ENCODE measurements at regions not wholly inside any gene's neighbourhood (a gene's known extent, or its start where the extent isn't known, plus 50 kb on each side); places are given as distances from the start of the nearest gene placed in this dataset.

DNA sequence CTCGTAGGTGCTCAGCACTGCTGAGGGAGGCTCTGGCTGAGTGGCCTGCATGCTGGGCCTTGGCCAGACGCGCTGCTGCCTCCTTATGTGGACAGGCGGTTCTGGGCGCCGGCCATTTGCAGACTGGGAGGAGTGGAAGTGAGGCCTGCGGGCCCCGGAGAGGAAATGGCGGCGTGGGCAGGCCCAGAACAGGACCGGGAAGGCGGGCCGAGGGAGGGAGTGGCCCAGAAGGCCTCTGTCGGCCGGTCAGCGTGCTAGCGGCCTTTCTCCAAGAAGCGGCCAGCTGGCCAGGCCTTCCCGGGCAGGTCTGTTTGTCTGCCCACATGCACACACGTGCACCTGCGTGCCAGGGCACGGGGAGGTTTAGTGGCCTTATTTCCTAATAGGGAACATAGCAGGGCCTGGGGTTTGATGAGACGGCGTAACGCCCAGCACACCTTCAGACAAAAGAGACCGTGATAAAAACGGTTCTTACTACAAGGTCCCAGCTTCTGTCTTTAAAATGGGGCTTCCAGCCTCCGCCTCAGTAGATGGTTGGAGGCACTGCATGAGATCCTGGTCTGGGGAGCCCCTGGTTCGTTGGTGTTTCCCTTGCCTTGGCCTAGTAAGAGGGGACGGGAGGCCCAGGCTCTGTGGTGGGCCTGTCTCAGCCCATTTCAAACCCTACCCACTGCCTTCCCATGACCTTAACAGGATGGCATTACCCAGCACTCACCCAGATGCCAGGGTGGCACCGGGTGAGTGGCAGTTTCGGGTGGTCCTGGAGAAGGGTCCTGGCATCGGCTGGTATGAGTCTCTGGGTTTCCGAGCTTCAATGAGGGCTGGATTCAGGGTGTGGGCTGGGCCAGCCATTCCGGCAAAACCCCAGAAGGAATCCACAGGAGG is 65.1 kb upstream of the PPARA start:
- BruUV-seq (replicated peaks): no TSS peak
- Histone ChIP-seq H3K9me3 (ENCODE audit: control insufficient read depth, insufficient read depth, low read length) (no peaks in the 10 kb centered on the region), H3K36me3 (ENCODE audit: control insufficient read depth, insufficient read depth, low read length) (peaks cover 41% of the 10 kb centered on the region), H4K8ac (ENCODE audit: low read depth in 2 of 2, low read length in 2 of 2) (peak overlapping the region in 1 of 2 experiments; percentile 32; a peak in 1 of 4 replicates), H2BK120ac (ENCODE audit: low read depth, low read length) (no peak overlapping the region), H4K5ac (ENCODE audit: low read depth, low read length) (no peak overlapping the region), H3K4me3 (ENCODE audit: insufficient read depth, low read depth, low read length) (no peak overlapping the region), H2AK5ac (ENCODE audit: low read depth, low read length) (no peak overlapping the region; the same call in 1 of the 2 replicates), H3K18ac (ENCODE audit: low read depth, low read length) (no peak overlapping the region), H3K56ac (ENCODE audit: extremely low read depth, insufficient read depth, low read length) (no peak overlapping the region), H4K20me1 (ENCODE audit: insufficient read depth, low read length) (peaks cover 45% of the 10 kb centered on the region), H3K23ac (ENCODE audit: low read depth, low read length) (no peak overlapping the region), H2BK5ac (ENCODE audit: low read depth, low read length, poor library complexity, severe bottlenecking) (no peak overlapping the region), H2AFZ (replicated peaks; ENCODE audit: low read length, poor library complexity) (no peak overlapping the region), H3K4me1 (ENCODE audit: control insufficient read depth, insufficient read depth, low read length) (peaks cover 45% of the 10 kb centered on the region), H3K4me2 (ENCODE audit: low read depth, low read length) (no peak overlapping the region), H2BK15ac (ENCODE audit: low read depth, low read length) (no peak overlapping the region), H3K9ac (ENCODE audit: low read depth, low read length) (no peak overlapping the region), H3K79me1 (ENCODE audit: low read depth in 1 of 2, low read length in 2 of 2) (peaks cover 5 to 69% of the 10 kb centered on the region in 2 experiments; a peak in 3 of 4 replicates), H4K91ac (ENCODE audit: insufficient read depth, low read depth, low read length) (no peak overlapping the region), H3K14ac (replicated peaks; ENCODE audit: low read depth, low read length) (no peak overlapping the region), H2BK20ac (ENCODE audit: low read depth, low read length) (no peak overlapping the region), H3K4ac (ENCODE audit: low read depth, low read length) (peak overlapping the region; percentile 12; the same call in 1 of the 2 replicates), H3K9me1 (ENCODE audit: insufficient read depth, low read length) (peaks cover 20% of the 10 kb centered on the region), H3K27me3 (ENCODE audit: control insufficient read depth, insufficient read depth, low read length) (no peaks in the 10 kb centered on the region), H2AK9ac (replicated peaks; ENCODE audit: low read depth, low read length, poor library complexity) (peak overlapping the region; percentile 3), H3K27ac (ENCODE audit: insufficient read depth, low read length) (peak overlapping the region; percentile 35)
- dilution Hi-C loops (cut with HindIII; ENCODE audit: low sequenced_read_pairs, unreplicated experiment) (no loop called here), in situ Hi-C loops (cut with MboI; ENCODE audit: low sequenced_read_pairs) (no loop called here), intact Hi-C loops (cut with micrococcal nuclease) (no loop called here)
- WGBS, 2 experiments (ENCODE audit: extremely low coverage in 2 of 2, insufficient read length in 1 of 2): 95% methylated on average over 21 of the region's 35 CpGs; no CpG with 5 or more reads in 1 of the 2 experiments
- TF ChIP-seq CEBPB (IDR thresholded peaks at IDR 0.05; ENCODE audit: low read depth, low read length) (no peak), NFE2L2 (IDR thresholded peaks at IDR 0.05; ENCODE audit: low read depth, low read length) (no peak)
- DNase-seq (no peak), ATAC-seq (ENCODE audit: low read depth) (no peak)
- POLR2A ChIA-PET (ENCODE audit: unreplicated experiment): no interaction called here
- CTCF ChIA-PET: no interaction called here

Data from IMR-90 (cell line).